H1 (cell line): ENCODE measurements at regions not wholly inside any gene's neighbourhood (a gene's known extent, or its start where the extent isn't known, plus 50 kb on each side); places are given as distances from the start of the nearest gene placed in this dataset.

Experiments
- GABPA ChIP-seq: IDR thresholded peaks from 2 replicates; pipeline ENCODE4 v1.6.1; 2011; ENCODE audit warnings: mild to moderate bottlenecking, low read length, moderate library complexity, borderline replicate concordance; ENCODE audit not compliant: insufficient read depth
- HDAC2 ChIP-seq, 2 experiments: fragments of 300-600 bp in 1 of 2; sonication (generic) in 1 of 2; IDR thresholded peaks; 2 replicates each; pipeline ENCODE4 v1.6.1; 2011 to 2012; ENCODE audit warnings: low read depth in 2 of 2, low read length in 2 of 2, mild to moderate bottlenecking in 2 of 2, moderate library complexity in 2 of 2, borderline replicate concordance in 1 of 2, inconsistent platforms in 1 of 2
- HDAC6 ChIP-seq: IDR thresholded peaks from one replicate; pipeline ENCODE4 v1.7.1; 2012; ENCODE audit warnings: low read depth, mild to moderate bottlenecking, inconsistent platforms, low read length, moderate library complexity
- SIN3A ChIP-seq, 2 experiments: IDR thresholded peaks in 1 of 2; conservative IDR thresholded peaks in 1 of 2; 2 replicates each; pipeline ENCODE4 v1.6.1; 2011 to 2012; ENCODE audit warnings: low read length in 2 of 2, improper control_type of control experiment in 1 of 2, low read depth in 1 of 2, mild to moderate bottlenecking in 1 of 2
- SRF ChIP-seq: IDR thresholded peaks from 2 replicates; pipeline ENCODE4 v1.6.1; 2011; ENCODE audit warnings: mild to moderate bottlenecking, low read depth, low read length, moderate library complexity
- TF ChIP-seq, protein P1 (sequence below): fragments of 300-600 bp; sonication (generic); IDR thresholded peaks from 2 replicates; pipeline ENCODE4 v1.7.1; 2012; ENCODE audit warnings: low read length, moderate library complexity, mild to moderate bottlenecking, inconsistent platforms; ENCODE audit not compliant: insufficient replicate concordance

DNA sequence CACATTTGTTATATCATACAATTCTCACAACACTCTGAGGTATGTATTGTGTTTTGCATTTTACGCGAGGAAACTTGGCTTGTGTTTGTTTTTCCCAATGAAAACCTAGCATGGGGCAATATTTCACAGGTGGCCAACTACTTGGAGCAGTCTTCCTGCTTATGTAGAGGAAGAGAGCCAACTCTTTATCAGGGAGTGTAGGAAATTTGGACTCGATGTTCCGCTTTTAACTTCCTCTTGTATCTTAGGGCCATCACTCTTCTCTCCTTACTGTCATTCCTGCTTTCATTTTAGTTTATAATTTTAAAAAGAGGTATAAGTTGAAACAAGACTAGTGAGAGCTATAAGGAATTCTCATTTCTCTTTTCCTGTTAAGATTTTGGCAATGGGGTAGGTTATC is 107.7 kb upstream of the RPS6KA3 start (continued):
- TF ChIP-seq, protein P1, sequence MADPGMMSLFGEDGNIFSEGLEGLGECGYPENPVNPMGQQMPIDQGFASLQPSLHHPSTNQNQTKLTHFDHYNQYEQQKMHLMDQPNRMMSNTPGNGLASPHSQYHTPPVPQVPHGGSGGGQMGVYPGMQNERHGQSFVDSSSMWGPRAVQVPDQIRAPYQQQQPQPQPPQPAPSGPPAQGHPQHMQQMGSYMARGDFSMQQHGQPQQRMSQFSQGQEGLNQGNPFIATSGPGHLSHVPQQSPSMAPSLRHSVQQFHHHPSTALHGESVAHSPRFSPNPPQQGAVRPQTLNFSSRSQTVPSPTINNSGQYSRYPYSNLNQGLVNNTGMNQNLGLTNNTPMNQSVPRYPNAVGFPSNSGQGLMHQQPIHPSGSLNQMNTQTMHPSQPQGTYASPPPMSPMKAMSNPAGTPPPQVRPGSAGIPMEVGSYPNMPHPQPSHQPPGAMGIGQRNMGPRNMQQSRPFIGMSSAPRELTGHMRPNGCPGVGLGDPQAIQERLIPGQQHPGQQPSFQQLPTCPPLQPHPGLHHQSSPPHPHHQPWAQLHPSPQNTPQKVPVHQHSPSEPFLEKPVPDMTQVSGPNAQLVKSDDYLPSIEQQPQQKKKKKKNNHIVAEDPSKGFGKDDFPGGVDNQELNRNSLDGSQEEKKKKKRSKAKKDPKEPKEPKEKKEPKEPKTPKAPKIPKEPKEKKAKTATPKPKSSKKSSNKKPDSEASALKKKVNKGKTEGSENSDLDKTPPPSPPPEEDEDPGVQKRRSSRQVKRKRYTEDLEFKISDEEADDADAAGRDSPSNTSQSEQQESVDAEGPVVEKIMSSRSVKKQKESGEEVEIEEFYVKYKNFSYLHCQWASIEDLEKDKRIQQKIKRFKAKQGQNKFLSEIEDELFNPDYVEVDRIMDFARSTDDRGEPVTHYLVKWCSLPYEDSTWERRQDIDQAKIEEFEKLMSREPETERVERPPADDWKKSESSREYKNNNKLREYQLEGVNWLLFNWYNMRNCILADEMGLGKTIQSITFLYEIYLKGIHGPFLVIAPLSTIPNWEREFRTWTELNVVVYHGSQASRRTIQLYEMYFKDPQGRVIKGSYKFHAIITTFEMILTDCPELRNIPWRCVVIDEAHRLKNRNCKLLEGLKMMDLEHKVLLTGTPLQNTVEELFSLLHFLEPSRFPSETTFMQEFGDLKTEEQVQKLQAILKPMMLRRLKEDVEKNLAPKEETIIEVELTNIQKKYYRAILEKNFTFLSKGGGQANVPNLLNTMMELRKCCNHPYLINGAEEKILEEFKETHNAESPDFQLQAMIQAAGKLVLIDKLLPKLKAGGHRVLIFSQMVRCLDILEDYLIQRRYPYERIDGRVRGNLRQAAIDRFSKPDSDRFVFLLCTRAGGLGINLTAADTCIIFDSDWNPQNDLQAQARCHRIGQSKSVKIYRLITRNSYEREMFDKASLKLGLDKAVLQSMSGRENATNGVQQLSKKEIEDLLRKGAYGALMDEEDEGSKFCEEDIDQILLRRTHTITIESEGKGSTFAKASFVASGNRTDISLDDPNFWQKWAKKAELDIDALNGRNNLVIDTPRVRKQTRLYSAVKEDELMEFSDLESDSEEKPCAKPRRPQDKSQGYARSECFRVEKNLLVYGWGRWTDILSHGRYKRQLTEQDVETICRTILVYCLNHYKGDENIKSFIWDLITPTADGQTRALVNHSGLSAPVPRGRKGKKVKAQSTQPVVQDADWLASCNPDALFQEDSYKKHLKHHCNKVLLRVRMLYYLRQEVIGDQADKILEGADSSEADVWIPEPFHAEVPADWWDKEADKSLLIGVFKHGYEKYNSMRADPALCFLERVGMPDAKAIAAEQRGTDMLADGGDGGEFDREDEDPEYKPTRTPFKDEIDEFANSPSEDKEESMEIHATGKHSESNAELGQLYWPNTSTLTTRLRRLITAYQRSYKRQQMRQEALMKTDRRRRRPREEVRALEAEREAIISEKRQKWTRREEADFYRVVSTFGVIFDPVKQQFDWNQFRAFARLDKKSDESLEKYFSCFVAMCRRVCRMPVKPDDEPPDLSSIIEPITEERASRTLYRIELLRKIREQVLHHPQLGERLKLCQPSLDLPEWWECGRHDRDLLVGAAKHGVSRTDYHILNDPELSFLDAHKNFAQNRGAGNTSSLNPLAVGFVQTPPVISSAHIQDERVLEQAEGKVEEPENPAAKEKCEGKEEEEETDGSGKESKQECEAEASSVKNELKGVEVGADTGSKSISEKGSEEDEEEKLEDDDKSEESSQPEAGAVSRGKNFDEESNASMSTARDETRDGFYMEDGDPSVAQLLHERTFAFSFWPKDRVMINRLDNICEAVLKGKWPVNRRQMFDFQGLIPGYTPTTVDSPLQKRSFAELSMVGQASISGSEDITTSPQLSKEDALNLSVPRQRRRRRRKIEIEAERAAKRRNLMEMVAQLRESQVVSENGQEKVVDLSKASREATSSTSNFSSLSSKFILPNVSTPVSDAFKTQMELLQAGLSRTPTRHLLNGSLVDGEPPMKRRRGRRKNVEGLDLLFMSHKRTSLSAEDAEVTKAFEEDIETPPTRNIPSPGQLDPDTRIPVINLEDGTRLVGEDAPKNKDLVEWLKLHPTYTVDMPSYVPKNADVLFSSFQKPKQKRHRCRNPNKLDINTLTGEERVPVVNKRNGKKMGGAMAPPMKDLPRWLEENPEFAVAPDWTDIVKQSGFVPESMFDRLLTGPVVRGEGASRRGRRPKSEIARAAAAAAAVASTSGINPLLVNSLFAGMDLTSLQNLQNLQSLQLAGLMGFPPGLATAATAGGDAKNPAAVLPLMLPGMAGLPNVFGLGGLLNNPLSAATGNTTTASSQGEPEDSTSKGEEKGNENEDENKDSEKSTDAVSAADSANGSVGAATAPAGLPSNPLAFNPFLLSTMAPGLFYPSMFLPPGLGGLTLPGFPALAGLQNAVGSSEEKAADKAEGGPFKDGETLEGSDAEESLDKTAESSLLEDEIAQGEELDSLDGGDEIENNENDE, result no peak
- TF ChIP-seq HDAC2 (IDR thresholded peaks at IDR 0.05; ENCODE audit: borderline replicate concordance in 1 of 2, low read depth in 2 of 2, low read length in 2 of 2) (no peak), GABPA (no peak), SRF (no peak), HDAC6 (no peak), SIN3A (conservative IDR thresholded peaks at IDR 0.05 in 1 of 2, IDR thresholded peaks at IDR 0.05 in 1 of 2; ENCODE audit: low read depth in 1 of 2, low read length in 2 of 2) (no peak)
